ENCODE measurements at regions not wholly inside any gene's neighbourhood (a gene's known extent, or its start where the extent isn't known, plus 50 kb on each side); places are given as distances from the start of the nearest gene placed in this dataset.

DNA sequence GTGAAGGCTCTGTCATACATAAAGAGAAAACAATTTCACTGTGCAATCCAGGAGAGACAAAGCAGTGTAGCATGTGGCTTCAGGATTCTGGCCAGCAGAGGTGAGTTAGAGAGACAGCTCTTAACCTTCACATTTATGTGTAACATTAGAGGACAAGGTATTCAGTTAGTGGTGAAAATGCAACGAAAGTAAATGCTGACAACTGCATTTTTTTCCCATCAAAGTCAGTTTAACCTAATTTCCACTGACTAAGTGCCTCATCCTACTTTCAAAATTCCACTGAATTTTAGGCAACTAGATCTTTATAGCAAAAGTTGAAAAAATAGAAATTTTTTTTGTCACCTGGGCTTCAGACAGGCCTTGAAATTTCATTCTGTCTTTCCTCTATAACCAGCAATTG lies 130.8 kb upstream of the LNX1 start:
- TF ChIP-seq, protein P1, sequence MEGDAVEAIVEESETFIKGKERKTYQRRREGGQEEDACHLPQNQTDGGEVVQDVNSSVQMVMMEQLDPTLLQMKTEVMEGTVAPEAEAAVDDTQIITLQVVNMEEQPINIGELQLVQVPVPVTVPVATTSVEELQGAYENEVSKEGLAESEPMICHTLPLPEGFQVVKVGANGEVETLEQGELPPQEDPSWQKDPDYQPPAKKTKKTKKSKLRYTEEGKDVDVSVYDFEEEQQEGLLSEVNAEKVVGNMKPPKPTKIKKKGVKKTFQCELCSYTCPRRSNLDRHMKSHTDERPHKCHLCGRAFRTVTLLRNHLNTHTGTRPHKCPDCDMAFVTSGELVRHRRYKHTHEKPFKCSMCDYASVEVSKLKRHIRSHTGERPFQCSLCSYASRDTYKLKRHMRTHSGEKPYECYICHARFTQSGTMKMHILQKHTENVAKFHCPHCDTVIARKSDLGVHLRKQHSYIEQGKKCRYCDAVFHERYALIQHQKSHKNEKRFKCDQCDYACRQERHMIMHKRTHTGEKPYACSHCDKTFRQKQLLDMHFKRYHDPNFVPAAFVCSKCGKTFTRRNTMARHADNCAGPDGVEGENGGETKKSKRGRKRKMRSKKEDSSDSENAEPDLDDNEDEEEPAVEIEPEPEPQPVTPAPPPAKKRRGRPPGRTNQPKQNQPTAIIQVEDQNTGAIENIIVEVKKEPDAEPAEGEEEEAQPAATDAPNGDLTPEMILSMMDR (IDR thresholded peaks at IDR 0.05; ENCODE audit: poor library complexity): no peak
- TF ChIP-seq EZH2phosphoT487 (IDR thresholded peaks at IDR 0.05; ENCODE audit: low read depth, severe bottlenecking, unreplicated experiment) (no peak), EZH2 (IDR thresholded peaks at IDR 0.05; ENCODE audit: borderline replicate concordance) (no peak)

Data from hepatocyte (in vitro differentiated cells).